Stimulated activated CD8-positive, alpha-beta memory T cell treated with anti-CD3 and anti-CD28 coated beads, Interleukin-4, amount 100 ng/mL, for 4 hours (primary cell): ENCODE measurements at regions not wholly inside any gene's neighbourhood (a gene's known extent, or its start where the extent isn't known, plus 50 kb on each side); places are given as distances from the start of the nearest gene placed in this dataset.
"Not testable (repeated sequence)": the region's sequence is repeated elsewhere in the genome, so short reads cannot be mapped to it uniquely, and the experiment has no call there.

Source experiments
- DNase-seq, 2 donors: peaks; one replicate each; pipeline ENCODE4 v3.0.0-alpha.2; 2020; ENCODE audit warnings: low read depth in 2 of 2, low spot score in 1 of 2

DNA sequence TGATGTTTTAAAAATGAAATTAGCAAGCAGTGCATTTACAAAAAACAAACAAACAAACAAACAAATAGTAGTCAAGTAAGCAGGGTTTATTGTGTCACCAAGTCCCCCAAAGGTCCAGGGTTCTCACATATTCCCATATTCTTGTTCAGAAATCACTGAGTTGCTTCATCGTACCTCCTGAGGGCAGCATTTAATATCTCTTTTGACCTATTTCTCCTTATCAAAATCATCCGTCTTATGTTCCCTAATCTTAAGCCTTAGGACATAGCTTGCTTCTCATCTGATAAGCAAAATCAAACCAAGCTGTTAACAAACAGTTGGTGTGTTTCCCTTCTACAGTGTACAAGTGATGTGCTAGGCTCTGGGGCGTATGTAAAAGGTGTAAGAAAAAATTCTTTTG, 109.5 kb upstream of the MAN2A1 start:
- DNase-seq: no peak

DNA sequence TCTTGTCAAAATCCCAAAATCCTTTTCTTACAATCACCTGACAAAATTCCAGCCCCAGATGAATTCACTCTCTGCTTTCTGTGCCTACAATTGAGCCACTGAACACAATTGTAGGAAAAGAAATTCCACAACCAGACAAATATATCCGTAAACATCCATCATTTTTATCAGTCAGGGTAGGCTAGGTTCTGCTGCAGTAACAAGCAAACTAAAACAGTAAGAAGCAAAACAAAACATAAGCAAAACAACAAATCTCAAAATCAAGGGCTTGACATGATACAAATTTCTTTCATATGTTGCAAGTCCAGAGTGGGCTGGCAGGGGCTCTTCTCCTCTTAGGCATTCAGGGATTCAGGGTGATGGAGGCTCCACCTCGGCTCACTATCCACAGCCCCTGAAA, 114.2 kb upstream of the MAN2A1 start:
- no peak for DNase-seq

DNA sequence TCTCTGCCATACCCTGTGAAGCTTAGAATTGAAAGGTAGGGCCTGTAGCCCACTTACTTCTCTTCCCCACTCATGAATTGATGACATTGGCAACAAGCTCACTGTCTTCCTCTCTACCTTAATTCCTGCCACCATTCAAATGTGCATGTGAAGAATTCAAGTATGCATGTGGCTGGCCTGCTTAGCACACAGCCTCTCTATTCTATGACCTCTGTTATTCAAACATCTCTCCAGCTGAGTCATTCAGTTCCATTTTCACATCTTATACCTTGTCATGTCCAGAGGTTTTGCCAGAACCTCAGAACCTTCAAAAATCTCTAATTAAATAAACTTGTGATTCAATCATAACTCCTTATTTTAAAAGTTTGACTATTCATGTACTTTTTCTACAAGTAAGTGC, 114.7 kb upstream of the MAN2A1 start:
- DNase-seq: no peak

DNA sequence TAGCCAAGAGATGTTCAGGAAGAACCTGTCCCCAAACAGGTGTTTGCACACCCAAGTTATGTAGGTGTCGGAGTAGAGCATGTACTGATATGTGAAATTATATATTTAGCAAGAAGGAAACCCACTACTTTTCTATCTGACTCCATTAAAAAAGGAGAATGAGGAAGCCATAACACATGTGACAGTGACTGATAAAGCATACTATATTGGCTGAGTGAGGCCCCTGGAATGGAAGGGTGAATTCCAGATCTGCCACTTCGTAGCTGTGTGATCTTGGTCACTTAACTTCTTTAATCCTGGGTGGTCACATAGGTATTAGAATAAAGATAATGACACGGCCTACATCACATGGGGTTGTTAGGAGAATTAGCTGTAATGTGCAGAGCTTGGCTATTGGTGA, 116.0 kb upstream of the MAN2A1 start:
- DNase-seq: no peak

DNA sequence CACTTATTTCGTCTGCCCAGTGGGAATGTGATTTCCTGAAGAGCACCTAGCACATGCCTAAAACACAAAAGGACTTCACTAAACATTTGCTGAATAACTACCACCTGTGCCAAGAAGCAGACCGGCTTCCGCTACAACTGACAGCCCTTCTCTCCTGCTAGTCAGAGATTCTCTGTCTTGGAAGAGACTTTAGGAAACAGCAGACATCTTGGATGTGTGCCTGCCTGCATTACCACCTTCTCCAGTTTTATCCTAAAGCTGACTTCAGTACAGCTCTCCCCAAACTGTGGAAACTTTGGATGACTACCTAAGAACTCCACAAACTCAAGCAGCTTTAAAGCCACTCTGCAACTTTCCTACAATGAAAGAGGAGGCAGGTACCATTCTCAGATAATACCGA, 116.5 kb upstream of the MAN2A1 start:
- no peak for DNase-seq

DNA sequence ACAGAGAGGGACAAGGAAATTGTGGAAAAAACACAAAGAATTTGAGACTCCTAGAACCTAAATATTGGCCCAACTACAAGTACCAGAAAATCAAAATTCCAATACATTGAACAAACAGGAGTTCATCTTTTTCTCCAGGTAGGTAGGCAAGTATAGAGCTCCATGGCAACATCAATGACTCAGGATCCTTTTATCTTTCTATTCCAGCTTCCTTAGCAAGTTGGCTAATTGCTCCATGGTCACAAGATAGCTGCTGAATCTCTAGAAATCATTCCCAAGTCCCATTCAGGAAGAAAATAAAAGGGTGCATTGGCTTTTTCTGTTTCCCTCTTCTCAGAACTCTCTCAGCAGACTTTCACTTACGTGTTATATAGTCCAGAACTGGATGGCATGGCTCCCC, 117.9 kb upstream of the MAN2A1 start:
- DNase-seq: no peak

DNA sequence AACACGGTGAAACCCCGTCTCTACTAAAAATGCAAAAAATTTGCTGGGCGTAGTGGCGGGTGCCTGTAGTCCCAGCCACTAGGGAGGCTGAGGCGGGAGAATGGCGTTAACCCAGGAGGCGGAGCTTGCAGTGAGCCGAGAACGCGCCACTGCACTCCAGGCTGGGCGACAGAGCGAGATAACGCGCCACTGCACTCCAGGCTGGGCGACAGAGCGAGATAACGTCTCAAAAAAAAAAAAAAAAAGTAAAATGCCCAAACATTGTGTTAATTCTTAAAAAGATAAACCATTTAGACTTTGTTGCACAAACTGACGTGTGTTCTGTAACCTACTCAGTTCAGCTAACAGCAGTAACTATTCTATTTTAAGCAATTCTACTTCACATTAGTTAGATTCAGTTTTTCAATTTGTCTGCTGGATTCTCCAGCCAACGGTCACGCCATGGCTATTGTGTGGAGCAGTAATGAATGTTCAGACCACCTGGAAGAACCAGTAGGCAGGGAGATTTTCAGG, 119.3 kb upstream of the MAN2A1 start:
- DNase-seq: no peak

DNA sequence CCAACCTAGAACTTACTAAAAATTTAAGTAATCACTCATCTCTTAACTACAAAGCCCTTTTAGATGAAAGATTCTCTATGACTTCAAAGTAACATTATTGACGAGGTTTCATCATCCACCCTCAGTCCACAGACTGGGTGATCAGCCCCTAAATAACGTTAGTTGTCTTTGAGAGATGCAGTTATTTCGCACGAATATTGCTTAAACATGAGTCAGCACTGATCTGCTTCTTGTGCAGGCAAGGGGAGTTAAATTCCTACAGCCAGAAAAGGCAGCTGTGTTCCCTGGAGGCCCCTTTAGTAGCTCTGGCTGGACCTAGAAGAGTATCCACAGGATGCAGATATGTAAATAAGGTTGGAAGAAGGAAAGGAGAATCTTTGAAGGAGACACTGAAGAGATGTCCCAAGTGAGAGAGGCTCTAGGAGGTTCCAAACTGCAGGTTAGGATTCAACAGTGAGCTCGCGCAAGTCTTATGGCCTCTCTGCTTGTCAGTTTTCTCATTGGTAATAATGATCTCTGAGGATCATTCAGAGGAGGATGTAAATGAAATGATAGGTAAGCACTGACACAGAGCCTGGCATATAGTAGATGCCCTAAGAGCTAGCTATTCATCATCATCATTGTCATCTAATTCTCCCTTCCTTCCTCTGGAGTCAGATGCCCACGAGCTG, 122.2 kb upstream of the MAN2A1 start:
- DNase-seq: no peak

DNA sequence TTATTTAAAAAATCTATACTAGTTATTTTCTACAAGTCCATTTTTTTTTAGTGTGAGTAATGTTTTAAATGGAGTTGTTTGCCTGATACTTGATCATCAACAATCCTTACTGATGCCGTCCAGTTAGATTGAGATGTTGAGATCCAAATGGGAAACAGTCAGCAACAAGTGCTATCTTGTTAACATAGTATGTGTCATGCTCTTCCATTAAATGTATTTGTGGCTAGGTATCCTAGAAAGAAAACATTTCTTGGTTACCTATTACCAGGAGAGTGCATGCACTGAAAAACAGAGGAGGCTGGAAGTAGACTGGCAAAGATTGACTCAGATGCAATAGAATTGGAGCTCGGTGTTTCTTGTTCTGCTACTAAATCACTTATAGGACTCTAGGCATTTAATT, 123.4 kb upstream of the MAN2A1 start:
- no peak for DNase-seq

DNA sequence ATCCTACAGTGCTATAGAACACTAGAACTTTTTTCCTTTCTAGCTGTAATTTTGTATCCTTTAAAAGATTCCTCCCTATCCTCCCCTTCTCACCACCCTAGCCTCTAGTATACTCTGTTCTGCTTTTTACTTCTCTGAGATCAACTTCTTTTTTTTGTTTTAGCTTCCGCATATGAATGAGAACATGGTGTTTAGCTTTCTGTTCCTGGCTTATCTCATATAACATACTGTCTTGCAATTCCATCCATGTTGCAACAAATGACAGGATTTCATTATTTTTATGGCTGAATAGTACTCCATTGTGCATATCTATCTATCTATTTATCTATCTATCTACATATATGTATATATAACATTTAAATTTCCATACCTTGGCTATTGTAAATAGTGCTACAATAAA, 126.0 kb upstream of the MAN2A1 start:
- DNase-seq: no peak

DNA sequence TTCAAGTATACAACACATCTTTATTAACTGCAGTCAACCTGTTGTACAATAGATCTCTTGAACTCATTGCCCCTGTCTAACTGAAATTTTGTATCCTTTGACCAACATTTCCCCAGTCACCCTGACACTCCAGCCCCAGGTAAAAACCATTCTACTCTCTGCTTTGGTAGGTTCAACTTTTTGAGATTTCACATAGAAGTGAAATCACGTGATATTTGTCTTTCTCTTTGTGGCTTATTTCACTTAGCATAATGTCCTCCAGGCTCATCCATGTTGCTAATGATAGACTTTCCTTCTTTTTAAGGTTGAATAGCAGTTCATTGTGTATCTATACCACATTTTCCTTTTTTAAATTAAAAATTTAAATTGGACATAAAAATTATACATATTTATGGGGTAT, 126.5 kb upstream of the MAN2A1 start:
- DNase-seq: no peak

DNA sequence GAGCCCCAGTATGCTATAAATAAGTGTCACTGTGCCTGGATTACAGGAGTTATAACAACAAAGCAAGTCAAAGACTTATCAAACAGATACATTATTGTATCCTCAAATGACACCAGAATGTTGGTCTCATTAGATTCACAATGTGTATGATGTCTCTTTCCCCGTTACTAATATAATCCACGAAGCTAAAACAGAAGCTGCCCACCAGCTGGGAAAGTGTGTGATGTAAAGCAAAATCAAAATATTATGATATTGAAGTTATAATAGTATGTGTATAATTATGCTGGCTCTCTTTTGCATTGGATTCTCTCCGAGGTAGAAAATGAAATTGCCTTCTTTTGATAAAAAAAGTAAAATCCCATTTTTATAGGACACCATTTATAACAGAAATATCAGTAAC, 127.3 kb upstream of the MAN2A1 start:
- no peak for DNase-seq

DNA sequence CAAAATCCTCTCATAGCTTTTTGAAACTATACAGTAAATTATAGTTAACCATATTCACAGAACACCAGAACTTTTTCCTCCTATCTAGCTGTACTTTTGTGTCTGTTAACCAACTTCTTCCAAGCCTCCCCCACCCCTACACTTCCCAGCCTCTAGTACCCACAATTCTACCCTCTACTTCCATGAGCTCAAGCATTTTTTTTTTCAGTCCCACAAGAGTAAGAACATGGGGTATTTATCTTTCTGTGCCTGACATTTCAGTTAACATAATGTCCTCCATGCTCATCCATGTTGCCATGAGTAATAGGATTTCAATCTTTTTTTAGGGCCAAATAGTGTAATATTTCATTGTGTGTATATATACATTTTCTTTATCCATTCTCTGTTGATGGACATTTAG, 128.3 kb upstream of the MAN2A1 start:
- no peak for DNase-seq

DNA sequence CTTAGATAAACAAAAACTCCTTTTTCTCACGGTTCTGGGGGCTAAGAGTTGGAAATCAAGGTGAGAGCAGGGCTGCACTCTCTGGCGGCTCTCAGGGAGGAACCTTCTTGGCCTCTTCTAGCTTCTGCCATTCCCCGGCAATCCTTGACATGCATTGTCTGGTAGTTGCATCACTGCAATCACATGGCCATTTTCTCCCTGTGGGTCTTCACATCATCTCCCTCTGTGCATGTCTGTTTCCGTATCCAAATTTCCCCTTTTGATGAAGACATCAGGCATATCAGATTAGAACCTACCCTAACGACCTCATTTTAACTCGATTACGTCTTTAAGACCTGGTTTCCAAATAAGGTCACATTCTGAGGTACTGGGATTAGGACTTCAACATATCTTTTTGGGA, 129.2 kb upstream of the MAN2A1 start:
- no peak for DNase-seq

DNA sequence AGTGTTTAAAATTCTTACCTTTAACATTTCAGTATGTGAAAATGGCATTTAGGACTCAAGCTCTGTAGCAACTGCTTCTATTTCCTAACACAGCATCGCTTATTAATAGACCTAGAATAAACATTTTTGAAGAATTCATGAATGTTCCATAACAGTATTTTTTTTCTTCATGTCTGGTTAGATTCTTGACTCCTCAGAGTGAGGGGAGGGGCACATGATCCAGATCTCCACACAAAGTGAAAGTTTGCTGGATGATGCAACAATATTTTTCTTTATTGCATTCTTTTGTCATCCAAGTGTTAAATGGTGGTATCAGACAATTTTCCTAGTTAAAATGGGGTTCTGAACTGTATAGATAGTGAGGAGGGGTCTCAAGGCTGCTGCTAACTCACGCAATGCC, 130.8 kb upstream of the MAN2A1 start:
- no peak for DNase-seq

DNA sequence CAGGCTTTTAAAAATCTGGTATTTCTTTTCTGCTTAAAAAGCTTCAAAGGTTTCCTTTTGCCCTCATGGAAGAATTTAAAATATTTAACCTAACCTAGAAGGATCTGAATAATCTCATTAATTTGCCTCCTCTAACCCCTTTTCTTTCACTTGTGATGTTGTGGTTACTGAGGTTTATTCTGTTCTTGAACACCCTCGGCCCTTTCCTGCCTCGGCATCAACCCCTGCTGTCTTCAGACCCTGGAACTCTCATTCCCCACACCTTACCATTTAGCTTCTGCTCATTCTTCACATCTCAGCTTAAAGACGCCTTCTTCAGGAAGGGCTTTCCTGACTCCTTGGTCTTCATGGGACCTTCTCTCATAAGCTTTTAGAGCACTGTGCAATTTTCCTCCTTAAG, 131.4 kb upstream of the MAN2A1 start:
- DNase-seq: no peak

DNA sequence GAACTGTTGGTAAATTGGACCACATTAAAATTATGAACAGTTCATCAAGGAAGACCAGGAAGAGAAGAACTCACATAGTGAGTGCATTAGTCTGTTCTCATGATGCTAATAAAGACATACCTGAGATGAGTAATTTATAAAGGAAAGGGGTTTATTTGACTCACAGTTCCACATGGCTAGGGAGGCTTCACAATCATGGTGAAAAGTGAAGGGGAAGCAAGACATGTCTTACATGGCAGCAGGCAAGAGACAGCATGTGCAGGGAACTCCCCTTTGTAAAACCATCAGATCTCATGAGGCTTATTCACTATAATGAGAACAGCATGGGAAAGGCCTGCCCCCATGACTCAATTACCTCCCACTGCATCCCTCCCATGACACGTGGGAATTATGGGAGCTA, 135.9 kb upstream of the MAN2A1 start:
- no peak for DNase-seq

DNA sequence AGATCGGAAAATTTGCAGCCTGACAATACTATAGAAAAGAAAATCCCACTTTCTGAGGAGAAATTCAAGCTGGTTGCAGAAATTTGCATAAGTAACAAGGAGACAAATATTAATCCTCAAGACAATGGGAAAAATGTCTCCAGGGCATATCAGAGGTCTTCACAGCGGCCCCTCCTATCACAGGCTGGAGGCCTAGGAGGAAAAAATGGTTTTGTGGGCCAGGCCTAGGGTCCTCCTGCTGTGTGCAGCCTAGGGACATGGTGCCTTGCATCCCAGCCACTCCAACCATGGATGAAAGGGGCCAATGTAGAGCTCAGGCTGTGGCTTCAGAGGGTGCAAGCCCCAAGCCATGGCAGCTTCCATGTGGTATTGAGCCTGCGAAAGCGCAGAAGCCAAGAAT, 138.5 kb upstream of the MAN2A1 start:
- DNase-seq: not testable (repeated sequence)

DNA sequence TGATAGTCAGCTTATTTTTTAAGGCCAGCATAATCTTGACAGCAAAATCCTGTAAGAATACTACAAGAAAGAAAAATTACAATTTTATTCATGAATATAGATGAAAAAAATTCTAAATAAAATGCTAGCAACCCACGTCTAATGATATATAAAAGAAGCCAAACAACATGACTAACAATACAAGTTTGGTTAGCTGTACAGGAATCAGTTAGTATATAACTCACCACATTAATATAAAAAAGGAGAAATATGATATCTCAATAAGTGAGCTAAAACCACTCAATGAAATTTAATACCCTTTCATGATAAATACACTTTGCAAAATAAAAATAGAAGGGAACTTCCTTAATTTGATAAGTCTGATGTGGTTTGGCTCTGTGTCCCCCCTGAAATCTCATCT, 139.7 kb upstream of the MAN2A1 start:
- no peak for DNase-seq

DNA sequence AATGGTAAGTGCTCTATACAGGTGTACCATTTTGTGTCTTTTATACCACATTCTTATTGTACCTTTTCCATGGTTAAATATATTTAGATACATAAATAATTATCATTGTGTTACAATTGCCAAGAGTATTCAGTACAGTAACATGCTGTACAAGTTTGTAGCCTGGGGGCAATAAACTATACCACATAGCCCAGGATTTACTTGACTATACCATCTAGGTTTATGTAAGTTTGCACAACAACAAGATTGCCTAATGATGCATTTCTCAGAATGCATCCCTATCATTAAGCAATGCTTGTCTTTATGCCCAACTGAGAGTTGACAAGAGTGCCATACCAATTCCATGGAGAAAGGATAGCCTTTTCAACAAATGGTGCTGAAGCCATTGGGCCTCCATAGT, 136.7 kb upstream of the PJA2 start:
- no peak for DNase-seq

DNA sequence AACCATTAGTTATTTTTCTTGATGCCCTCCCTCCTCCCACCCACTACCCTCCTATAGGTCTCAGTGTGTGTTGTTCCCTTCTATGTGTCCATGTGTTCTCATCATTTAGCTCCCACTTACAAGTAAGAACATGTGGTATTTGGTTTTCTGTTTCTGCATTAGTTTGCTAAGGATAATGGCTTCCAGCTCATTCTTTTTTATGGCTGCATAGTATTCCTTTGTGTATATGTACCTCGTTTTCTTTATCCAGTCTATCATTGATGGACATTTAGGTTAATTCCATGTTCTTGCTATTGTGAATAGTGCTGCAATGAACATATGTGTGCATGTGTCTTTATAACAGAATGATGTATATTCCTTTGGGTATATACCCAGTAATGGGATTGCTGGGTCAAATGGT, 135.1 kb upstream of the PJA2 start:
- DNase-seq: not testable (repeated sequence)

DNA sequence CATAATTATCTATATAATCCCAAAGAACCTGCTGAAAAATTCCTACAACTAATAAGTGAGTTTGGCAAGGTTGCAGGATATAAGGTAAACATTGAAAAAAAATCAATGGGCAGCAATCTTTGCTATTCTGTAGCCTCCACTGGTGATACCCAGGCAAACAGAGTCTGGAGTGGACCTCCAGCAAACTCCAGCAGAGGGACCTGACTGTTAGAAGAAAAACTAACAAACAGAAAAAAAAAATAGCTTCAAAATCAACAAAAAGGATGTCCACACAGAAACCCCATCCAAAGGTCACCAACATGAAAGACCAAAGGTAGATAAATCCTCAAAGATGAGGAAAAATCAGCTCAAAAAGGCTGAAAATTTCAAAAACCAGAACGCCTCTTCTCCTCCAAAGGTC, 128.9 kb upstream of the PJA2 start:
- not testable (repeated sequence) for DNase-seq

DNA sequence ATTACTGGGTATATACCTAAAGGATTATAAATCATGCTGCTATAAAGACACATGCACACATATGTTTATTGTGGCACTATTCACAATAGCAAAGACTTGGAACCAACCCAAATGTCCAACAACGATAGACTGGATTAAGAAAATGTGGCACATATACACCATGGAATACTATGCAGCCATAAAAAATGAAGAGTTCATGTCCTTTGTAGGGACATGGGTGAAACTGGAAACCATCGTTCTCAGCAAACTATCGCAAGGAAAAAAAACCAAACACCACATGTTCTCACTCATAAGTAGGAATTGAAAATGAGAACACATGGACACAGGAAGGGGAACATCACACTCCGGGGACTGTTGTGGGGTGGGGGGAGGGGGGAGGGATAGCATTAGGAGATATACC, 125.3 kb upstream of the PJA2 start:
- DNase-seq: not testable (repeated sequence)
